LNCaP clone FGC (cell line): ENCODE measurements at regions not wholly inside any gene's neighbourhood (a gene's known extent, or its start where the extent isn't known, plus 50 kb on each side); places are given as distances from the start of the nearest gene placed in this dataset.
A peak's percentile ranks its signal among the peaks of the same experiment; 100 is the strongest.

Experiments
- DNase-seq: peaks from one replicate; pipeline ENCODE4 v3.0.0-alpha.2; 2011; ENCODE audit warnings: low read depth
- H3K4me3 ChIP-seq: 2 replicates; pipeline ENCODE4 v1.5.1; 2011; ENCODE audit warnings: mild to moderate bottlenecking, low read depth, low read length, control low read depth
- CTCF ChIP-seq: IDR thresholded peaks from 2 replicates; pipeline ENCODE4 v1.5.1; 2012; ENCODE audit warnings: mild to moderate bottlenecking; ENCODE audit not compliant: control insufficient read depth, insufficient read depth; ENCODE audit errors: extremely low read depth

- no peak for TF ChIP-seq CTCF
- no peak overlapping the region for H3K4me3 ChIP-seq
- peak; percentile 79 for DNase-seq
These were observed 59.7 kb downstream of the NHLRC1 start for GRCh38 chr6:18062733-18063132.

- DNase-seq: no peak
- no peak for TF ChIP-seq CTCF
- H3K4me3 ChIP-seq: no peak overlapping the region
These were observed 64.0 kb downstream of the NHLRC1 start for GRCh38 chr6:18058429-18058828.

DNA sequence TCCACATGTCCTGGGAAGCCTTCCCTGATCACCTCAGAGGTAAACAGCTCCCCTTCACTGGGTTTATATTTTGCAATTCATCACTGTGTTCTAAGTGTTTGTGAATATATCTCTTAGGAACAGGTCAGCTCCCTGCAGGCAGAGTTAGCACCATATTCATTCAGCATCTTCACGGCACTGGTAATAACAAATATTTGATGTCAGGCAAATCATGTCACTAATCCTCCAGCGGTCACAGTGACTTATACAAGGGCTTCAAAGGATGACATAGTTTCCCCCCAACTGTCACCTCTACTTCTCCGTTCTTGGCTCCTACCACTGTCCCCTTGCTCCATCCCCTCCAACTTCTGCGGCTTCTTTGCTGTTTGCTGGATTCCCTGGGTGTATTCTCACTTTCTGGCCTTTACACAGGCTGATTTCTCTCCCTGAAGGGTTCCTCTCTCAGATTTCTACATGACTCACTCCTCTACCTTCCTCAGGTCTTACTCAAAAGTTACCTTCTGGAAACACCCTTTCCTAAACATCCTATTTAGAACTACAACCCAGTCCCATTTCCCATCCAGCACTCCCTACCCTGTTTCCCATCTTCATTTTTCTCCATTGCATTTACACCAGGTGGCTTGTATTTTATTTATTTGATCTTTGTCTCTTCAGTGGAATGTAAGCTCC lies 66.6 kb downstream of the NHLRC1 start:
- H3K4me3 ChIP-seq: no peak overlapping the region
- no peak for DNase-seq
- no peak for TF ChIP-seq CTCF

- TF ChIP-seq CTCF: no peak
- H3K4me3 ChIP-seq: no peak overlapping the region
- no peak for DNase-seq
These were observed 67.4 kb downstream of the NHLRC1 start for GRCh38 chr6:18055098-18055497.

- no peak for TF ChIP-seq CTCF
- DNase-seq: no peak
These were observed 66.4 kb upstream of the KIF13A start for GRCh38 chr6:18053555-18054445.

GRCh38 chr6:18053078-18053477 lies 65.6 kb upstream of the KIF13A start:
- no peak for TF ChIP-seq CTCF
- no peak overlapping the region for H3K4me3 ChIP-seq
- DNase-seq: no peak

More at GRCh38 chr6:18053555-18054445, 66.4 kb upstream of the KIF13A start:
- no peak overlapping the region for H3K4me3 ChIP-seq
